ENCODE measurements at regions not wholly inside any gene's neighbourhood (a gene's known extent, or its start where the extent isn't known, plus 50 kb on each side); places are given as distances from the start of the nearest gene placed in this dataset.

DNA sequence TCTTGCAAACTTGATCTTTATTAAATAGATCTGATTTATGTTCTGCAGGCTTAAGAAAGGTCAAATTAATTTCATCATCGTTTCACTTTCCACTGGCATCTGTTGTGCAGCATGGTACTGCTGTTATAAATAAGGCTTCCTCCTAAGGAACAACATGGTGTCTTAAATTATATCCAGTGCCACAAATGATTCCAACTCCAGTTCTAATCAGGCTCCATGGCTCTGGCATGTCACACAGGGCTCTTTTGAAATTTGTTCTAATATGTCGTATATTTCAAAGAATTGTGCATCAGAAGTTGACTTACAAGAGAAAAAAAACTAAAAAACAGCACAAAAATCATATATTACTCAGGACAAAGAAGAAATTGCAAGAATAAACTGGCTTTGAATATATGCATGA lies 1090.8 kb upstream of the CELF2 start:
- TF ChIP-seq, protein P1, sequence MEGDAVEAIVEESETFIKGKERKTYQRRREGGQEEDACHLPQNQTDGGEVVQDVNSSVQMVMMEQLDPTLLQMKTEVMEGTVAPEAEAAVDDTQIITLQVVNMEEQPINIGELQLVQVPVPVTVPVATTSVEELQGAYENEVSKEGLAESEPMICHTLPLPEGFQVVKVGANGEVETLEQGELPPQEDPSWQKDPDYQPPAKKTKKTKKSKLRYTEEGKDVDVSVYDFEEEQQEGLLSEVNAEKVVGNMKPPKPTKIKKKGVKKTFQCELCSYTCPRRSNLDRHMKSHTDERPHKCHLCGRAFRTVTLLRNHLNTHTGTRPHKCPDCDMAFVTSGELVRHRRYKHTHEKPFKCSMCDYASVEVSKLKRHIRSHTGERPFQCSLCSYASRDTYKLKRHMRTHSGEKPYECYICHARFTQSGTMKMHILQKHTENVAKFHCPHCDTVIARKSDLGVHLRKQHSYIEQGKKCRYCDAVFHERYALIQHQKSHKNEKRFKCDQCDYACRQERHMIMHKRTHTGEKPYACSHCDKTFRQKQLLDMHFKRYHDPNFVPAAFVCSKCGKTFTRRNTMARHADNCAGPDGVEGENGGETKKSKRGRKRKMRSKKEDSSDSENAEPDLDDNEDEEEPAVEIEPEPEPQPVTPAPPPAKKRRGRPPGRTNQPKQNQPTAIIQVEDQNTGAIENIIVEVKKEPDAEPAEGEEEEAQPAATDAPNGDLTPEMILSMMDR (IDR thresholded peaks at IDR 0.05; ENCODE audit: unreplicated experiment) = no peak
- H3K4me3 Mint-ChIP-seq (ENCODE audit: unreplicated experiment) = no peak overlapping the region
- H3K36me3 Mint-ChIP-seq (ENCODE audit: low read depth, unreplicated experiment) = no peaks in the 10 kb centered on the region
- H3K4me1 Mint-ChIP-seq (ENCODE audit: unreplicated experiment) = no peaks in the 10 kb centered on the region
- peaks cover 2% of the 10 kb centered on the region for H3K27me3 Mint-ChIP-seq (ENCODE audit: unreplicated experiment)
- H3K9me3 Mint-ChIP-seq (ENCODE audit: unreplicated experiment) = no peaks in the 10 kb centered on the region
- H3K27ac Mint-ChIP-seq (ENCODE audit: unreplicated experiment) = no peak overlapping the region
- DNase-seq (ENCODE audit: low spot score) = no peak

DNA sequence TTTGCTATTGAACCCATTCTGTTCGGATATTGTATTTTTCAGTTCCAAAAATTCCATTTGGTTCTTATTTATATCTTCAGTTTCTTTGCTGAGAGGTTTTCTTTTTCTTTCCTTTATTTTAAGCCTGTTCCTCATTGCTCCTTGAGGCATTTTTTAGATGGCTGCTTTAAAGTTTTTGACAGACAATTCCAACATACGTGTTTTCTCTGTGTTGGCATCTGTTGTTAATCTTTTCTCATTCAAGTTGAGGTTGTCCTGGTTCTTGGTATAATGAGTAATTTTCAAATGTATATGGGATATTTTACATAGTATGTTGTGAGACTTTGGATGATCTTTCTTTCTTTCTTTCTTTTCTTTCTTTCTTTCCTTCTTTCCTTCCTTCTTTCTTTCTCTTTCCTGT lies 1078.0 kb upstream of the CELF2 start:
- no peak overlapping the region for H3K4me3 Mint-ChIP-seq (ENCODE audit: unreplicated experiment)
- no peak overlapping the region for H3K27ac Mint-ChIP-seq (ENCODE audit: unreplicated experiment)
- H3K36me3 Mint-ChIP-seq (ENCODE audit: low read depth, unreplicated experiment) = no peaks in the 10 kb centered on the region
- no peak for DNase-seq (ENCODE audit: low spot score)
- no peaks in the 10 kb centered on the region for H3K4me1 Mint-ChIP-seq (ENCODE audit: unreplicated experiment)
- no peaks in the 10 kb centered on the region for H3K27me3 Mint-ChIP-seq (ENCODE audit: unreplicated experiment)
- no peaks in the 10 kb centered on the region for H3K9me3 Mint-ChIP-seq (ENCODE audit: unreplicated experiment)
- TF ChIP-seq, protein P1 (IDR thresholded peaks at IDR 0.05; ENCODE audit: unreplicated experiment) = no peak

DNA sequence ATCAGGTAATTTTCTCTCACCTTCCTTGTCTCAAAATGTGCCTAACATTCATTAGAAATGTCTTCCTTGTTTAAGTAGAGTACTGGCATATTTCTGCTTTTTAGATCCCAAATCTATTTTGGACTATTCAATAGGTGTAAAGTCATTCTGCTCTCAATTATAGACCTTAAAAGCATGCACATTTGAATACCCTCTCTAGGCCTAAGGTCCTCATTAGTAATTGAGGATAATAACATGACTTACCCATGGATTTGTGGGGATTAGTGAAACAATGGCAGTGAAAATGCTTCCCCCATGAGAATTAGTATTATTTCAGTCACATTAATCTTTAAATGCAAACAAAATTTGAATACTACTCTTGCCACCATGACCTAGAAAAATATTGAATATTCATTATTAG lies 1073.0 kb upstream of the CELF2 start:
- Mint-ChIP-seq H3K4me1 (ENCODE audit: unreplicated experiment) (no peaks in the 10 kb centered on the region), H3K27ac (ENCODE audit: unreplicated experiment) (no peak overlapping the region), H3K36me3 (ENCODE audit: low read depth, unreplicated experiment) (no peaks in the 10 kb centered on the region), H3K27me3 (ENCODE audit: unreplicated experiment) (no peaks in the 10 kb centered on the region), H3K9me3 (ENCODE audit: unreplicated experiment) (no peaks in the 10 kb centered on the region), H3K4me3 (ENCODE audit: unreplicated experiment) (no peak overlapping the region)
- TF ChIP-seq, protein P1 (IDR thresholded peaks at IDR 0.05; ENCODE audit: unreplicated experiment) = no peak
- DNase-seq (ENCODE audit: low spot score) = no peak

DNA sequence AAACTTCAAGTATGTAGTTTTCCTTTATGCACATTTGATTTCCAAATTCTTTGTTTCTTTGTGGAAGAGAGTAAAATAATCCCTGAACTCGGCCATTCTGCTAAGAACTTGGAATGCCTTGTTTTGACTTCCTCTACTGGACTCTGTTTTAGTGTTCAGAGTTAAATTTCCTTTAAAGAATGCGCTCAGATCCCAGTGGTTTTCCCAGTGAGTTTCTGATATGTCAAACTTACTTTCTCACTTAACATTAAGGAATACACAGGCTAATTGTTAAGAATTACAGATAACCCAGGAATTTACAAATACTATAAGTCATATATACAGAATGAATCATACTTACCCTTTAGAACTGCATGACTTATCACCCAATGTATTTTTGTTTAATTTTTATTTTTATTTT lies 1067.6 kb upstream of the CELF2 start:
- H3K27ac Mint-ChIP-seq (ENCODE audit: unreplicated experiment) = no peak overlapping the region
- H3K9me3 Mint-ChIP-seq (ENCODE audit: unreplicated experiment) = no peaks in the 10 kb centered on the region
- no peaks in the 10 kb centered on the region for H3K27me3 Mint-ChIP-seq (ENCODE audit: unreplicated experiment)
- no peaks in the 10 kb centered on the region for H3K4me1 Mint-ChIP-seq (ENCODE audit: unreplicated experiment)
- no peak overlapping the region for H3K4me3 Mint-ChIP-seq (ENCODE audit: unreplicated experiment)
- no peaks in the 10 kb centered on the region for H3K36me3 Mint-ChIP-seq (ENCODE audit: low read depth, unreplicated experiment)
- TF ChIP-seq, protein P1 (IDR thresholded peaks at IDR 0.05; ENCODE audit: unreplicated experiment) = no peak
- no peak for DNase-seq (ENCODE audit: low spot score)

DNA sequence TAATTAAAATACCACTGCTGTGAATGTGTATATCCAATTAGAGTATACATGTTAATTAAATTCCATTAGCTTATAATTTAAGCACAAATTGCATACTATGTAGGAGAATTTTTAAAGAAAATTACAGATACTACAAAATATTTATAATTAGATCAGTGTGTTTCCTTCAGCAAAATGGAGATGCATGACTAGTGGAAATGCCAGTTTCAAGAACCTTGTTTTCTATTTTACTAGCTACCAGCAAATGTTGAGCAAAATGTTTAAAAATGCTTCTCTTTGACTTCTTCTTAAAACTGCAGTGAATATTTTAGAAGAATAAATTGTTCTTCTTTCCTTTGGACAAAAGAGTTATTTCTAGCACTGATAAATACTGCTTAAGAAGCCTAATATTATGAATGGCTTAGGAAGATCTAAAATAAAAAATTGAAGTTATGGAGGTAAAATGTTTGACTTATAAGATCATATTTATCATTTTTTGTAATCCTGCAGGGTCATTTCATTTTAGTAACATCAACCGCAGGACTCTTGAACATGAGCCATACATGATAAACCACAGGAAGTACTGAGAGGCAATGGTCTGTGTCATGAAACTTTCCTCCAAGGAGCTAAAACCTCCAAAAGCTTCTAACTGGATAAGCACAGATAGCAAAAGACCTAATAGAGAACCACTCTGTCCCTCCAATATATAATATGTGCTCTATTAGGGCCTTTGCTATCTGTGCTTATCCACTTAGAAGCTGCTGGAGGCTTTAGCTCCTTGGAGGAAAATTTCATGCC lies 1066.0 kb upstream of the CELF2 start:
- no peak overlapping the region for H3K4me3 Mint-ChIP-seq (ENCODE audit: unreplicated experiment)
- no peaks in the 10 kb centered on the region for H3K27me3 Mint-ChIP-seq (ENCODE audit: unreplicated experiment)
- no peak for DNase-seq (ENCODE audit: low spot score)

More for the DNA sequence above, 1066.0 kb upstream of the CELF2 start:
- Mint-ChIP-seq H3K4me1 (ENCODE audit: unreplicated experiment) (no peaks in the 10 kb centered on the region), H3K27ac (ENCODE audit: unreplicated experiment) (no peak overlapping the region), H3K9me3 (ENCODE audit: unreplicated experiment) (no peaks in the 10 kb centered on the region), H3K36me3 (ENCODE audit: low read depth, unreplicated experiment) (no peaks in the 10 kb centered on the region)
- TF ChIP-seq, protein P1 (IDR thresholded peaks at IDR 0.05; ENCODE audit: unreplicated experiment) = no peak
